ENCODE measurements at regions not wholly inside any gene's neighbourhood (a gene's known extent, or its start where the extent isn't known, plus 50 kb on each side); places are given as distances from the start of the nearest gene placed in this dataset.

DNA sequence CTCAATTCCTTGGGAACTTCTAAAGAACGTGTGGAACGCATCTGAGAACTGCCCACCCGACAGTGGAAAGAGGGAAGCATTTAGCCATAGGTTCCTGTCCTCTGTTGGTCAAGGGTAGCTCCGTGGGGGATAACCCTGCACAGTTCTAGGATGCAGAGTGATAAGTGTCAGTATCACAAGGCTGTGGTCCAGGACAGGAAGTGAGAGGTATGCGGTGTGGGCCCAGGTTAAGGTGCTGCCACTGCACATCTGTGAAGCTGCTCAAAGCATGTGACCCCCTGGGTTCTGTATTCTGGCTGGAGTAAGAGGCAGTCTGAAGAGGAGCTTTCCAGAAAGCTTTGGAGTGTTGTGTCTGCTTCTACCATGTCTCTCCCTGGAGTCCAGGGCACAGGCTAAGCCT lies 51.7 kb upstream of the HES1 start:
- H3K4me2 ChIP-seq: peak overlapping the region; percentile 64
- no peak overlapping the region for H3K4me3 ChIP-seq
- no peaks in the 10 kb centered on the region for H3K9me3 ChIP-seq
- TF ChIP-seq Cebpa-rat (IDR thresholded peaks at IDR 0.05): no peak
- no peaks in the 10 kb centered on the region for H3K27me3 ChIP-seq
- no peak overlapping the region for H3K9ac ChIP-seq
- no peak overlapping the region for H3K27ac ChIP-seq
- H3K36me3 ChIP-seq: no peaks in the 10 kb centered on the region
- H3K4me1 ChIP-seq: peaks cover 30% of the 10 kb centered on the region
- no peaks in the 10 kb centered on the region for H4K20me1 ChIP-seq

All from BLaER1 (cell line).